ENCODE measurements at regions not wholly inside any gene's neighbourhood (a gene's known extent, or its start where the extent isn't known, plus 50 kb on each side); places are given as distances from the start of the nearest gene placed in this dataset.

- no peak for DNase-seq (ENCODE audit: low spot score)
- H3K9me3 Mint-ChIP-seq: no peaks in the 10 kb centered on the region
- H3K4me3 Mint-ChIP-seq: no peak overlapping the region
- no peaks in the 10 kb centered on the region for H3K36me3 Mint-ChIP-seq (ENCODE audit: low read depth)
- peaks cover 1% of the 10 kb centered on the region for H3K27me3 Mint-ChIP-seq (ENCODE audit: insufficient read depth)
- no peaks in the 10 kb centered on the region for H3K4me1 Mint-ChIP-seq (ENCODE audit: low read depth)
- H3K27ac Mint-ChIP-seq: no peak overlapping the region
- intact Hi-C loops (cut with micrococcal nuclease): no loop called here
These were observed 120.0 kb upstream of the SNTG2 start for GRCh38 chr2:830419-831224.

DNA sequence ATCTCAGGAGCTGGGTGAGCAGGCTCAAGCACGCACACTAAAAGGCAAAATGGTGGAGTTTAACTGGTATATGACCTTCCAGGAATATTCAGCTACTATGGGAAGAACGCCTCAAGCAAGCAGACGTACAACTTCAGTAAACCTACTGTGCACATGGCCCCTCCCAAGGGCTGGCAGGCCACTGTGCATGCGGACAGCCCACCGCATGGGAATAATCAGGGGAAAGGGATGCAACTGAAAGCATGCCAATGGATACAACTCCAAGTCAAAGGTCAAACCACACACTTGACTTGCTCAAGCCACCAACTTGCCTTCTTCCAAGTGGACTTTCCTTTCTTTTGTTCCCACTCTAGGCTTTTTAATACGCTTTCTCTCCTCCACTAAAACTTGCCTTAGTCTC lies 121.6 kb upstream of the SNTG2 start:
- H3K27me3 Mint-ChIP-seq (ENCODE audit: insufficient read depth): peaks cover 3% of the 10 kb centered on the region
- no peaks in the 10 kb centered on the region for H3K9me3 Mint-ChIP-seq
- no peaks in the 10 kb centered on the region for H3K4me1 Mint-ChIP-seq (ENCODE audit: low read depth)
- DNase-seq (ENCODE audit: low spot score): no peak
- H3K36me3 Mint-ChIP-seq (ENCODE audit: low read depth): no peaks in the 10 kb centered on the region
- no peak overlapping the region for H3K4me3 Mint-ChIP-seq
- H3K27ac Mint-ChIP-seq: no peak overlapping the region
- intact Hi-C loops (cut with micrococcal nuclease): no loop called here

- H3K27ac Mint-ChIP-seq: no peak overlapping the region
These were observed 125.7 kb upstream of the SNTG2 start for GRCh38 chr2:824954-825353.

DNA sequence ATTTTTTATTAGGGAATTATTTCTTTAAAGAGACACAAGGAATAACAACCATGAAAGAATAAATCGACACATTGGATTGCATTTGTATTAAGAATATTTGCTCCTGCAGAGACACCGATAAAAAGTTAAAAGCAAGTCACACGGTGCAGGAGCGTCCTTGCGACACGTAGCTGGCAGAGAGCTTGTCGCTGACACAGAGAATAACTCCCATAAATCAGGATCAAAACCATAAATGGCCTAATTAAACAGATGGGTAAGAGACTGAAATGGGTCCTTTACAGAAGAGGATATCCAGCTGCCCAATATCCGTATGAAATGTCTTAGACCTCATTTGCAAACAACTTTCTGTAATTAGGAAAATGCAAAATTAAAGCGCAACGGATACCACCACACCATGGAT lies 126.1 kb upstream of the SNTG2 start:
- Mint-ChIP-seq H3K27ac (no peak overlapping the region), H3K4me3 (no peak overlapping the region), H3K4me1 (ENCODE audit: low read depth) (no peaks in the 10 kb centered on the region), H3K9me3 (no peaks in the 10 kb centered on the region), H3K27me3 (ENCODE audit: insufficient read depth) (peaks cover 2% of the 10 kb centered on the region), H3K36me3 (ENCODE audit: low read depth) (no peaks in the 10 kb centered on the region)
- DNase-seq (ENCODE audit: low spot score): no peak
- intact Hi-C loops (cut with micrococcal nuclease): no loop called here

More at GRCh38 chr2:824954-825353, 125.7 kb upstream of the SNTG2 start:
- H3K36me3 Mint-ChIP-seq (ENCODE audit: low read depth): no peaks in the 10 kb centered on the region
- H3K27me3 Mint-ChIP-seq (ENCODE audit: insufficient read depth): peaks cover 2% of the 10 kb centered on the region
- no peaks in the 10 kb centered on the region for H3K4me1 Mint-ChIP-seq (ENCODE audit: low read depth)
- no peak for DNase-seq (ENCODE audit: low spot score)
- no peak overlapping the region for H3K4me3 Mint-ChIP-seq
- intact Hi-C loops (cut with micrococcal nuclease): no loop called here
- no peaks in the 10 kb centered on the region for H3K9me3 Mint-ChIP-seq

GRCh38 chr2:821546-821945 lies 129.1 kb upstream of the SNTG2 start:
- Mint-ChIP-seq H3K27me3 (ENCODE audit: insufficient read depth) (peaks cover 2% of the 10 kb centered on the region), H3K4me1 (ENCODE audit: low read depth) (no peaks in the 10 kb centered on the region), H3K9me3 (no peaks in the 10 kb centered on the region), H3K4me3 (no peak overlapping the region), H3K36me3 (ENCODE audit: low read depth) (no peaks in the 10 kb centered on the region), H3K27ac (no peak overlapping the region)
- intact Hi-C loops (cut with micrococcal nuclease): no loop called here
- no peak for DNase-seq (ENCODE audit: low spot score)

GRCh38 chr2:819601-820000 lies 131.0 kb upstream of the SNTG2 start:
- Mint-ChIP-seq H3K4me1 (ENCODE audit: low read depth) (no peaks in the 10 kb centered on the region), H3K4me3 (no peak overlapping the region), H3K36me3 (ENCODE audit: low read depth) (no peaks in the 10 kb centered on the region), H3K27me3 (ENCODE audit: insufficient read depth) (no peaks in the 10 kb centered on the region), H3K27ac (no peak overlapping the region), H3K9me3 (no peaks in the 10 kb centered on the region)
- intact Hi-C loops (cut with micrococcal nuclease): no loop called here
- DNase-seq (ENCODE audit: low spot score): no peak

- intact Hi-C loops (cut with micrococcal nuclease): no loop called here
- H3K27me3 Mint-ChIP-seq (ENCODE audit: insufficient read depth): no peaks in the 10 kb centered on the region
- H3K4me3 Mint-ChIP-seq: no peak overlapping the region
- no peaks in the 10 kb centered on the region for H3K36me3 Mint-ChIP-seq (ENCODE audit: low read depth)
- no peaks in the 10 kb centered on the region for H3K9me3 Mint-ChIP-seq
- no peak overlapping the region for H3K27ac Mint-ChIP-seq
- no peak for DNase-seq (ENCODE audit: low spot score)
- no peaks in the 10 kb centered on the region for H3K4me1 Mint-ChIP-seq (ENCODE audit: low read depth)
These were observed 131.5 kb upstream of the SNTG2 start for GRCh38 chr2:819121-819520.

DNA sequence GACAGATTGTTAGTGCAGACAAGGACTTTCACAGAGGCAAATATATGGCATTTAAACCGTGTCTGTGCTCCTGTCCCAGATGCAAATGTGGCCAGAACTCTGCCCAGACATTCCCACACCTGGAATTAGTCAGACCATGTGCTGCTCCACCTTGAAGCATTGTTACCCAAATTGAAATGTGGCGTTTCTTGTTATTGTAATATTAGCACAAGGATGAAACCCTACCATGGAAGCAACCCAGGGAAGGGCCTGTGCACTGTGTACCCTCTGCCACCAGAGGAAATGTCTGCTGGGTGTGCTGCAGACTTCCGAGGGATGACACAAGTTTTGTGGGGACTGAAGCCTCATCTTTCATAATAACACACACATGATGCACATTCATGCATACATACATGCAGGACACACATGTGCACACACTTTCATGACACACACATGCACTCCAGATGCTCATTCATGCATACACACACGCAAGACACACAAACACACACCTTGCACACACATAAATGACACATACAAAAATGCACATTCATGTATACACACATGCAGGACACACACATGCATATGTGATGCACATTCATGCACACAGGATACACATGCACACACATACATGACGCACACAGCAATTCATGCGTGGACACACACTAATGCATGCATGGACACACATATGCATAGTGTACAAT lies 133.2 kb upstream of the SNTG2 start:
- Mint-ChIP-seq H3K36me3 (ENCODE audit: low read depth) (no peaks in the 10 kb centered on the region), H3K27ac (no peak overlapping the region), H3K27me3 (ENCODE audit: insufficient read depth) (no peaks in the 10 kb centered on the region), H3K4me1 (ENCODE audit: low read depth) (no peaks in the 10 kb centered on the region), H3K9me3 (no peaks in the 10 kb centered on the region), H3K4me3 (no peak overlapping the region)
- intact Hi-C loops (cut with micrococcal nuclease): no loop called here
- no peak for DNase-seq (ENCODE audit: low spot score)

- Mint-ChIP-seq H3K9me3 (no peaks in the 10 kb centered on the region), H3K36me3 (ENCODE audit: low read depth) (no peaks in the 10 kb centered on the region), H3K27me3 (ENCODE audit: insufficient read depth) (no peaks in the 10 kb centered on the region), H3K4me3 (no peak overlapping the region), H3K4me1 (ENCODE audit: low read depth) (no peaks in the 10 kb centered on the region), H3K27ac (no peak overlapping the region)
- intact Hi-C loops (cut with micrococcal nuclease): no loop called here
- DNase-seq (ENCODE audit: low spot score): no peak
These were observed 134.4 kb upstream of the SNTG2 start for GRCh38 chr2:816278-816677.

DNA sequence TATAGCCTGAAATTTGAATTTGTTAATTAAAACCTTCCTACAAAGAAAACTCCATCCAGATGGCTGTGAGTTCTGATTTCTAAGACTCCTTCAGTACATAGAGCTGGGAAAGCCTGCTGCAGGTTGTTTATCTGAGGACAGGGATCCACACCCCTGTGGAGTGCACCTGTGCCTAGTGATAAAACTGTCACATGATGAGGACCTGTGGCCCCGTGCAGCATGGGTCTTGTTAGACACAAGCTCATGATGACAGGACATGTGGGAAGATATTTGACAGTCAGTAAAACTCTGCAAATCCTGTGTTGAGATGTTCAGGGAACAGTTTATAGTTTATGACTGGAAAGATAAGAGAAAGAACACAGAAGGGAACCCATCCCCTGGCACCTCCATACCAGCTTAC lies 133.2 kb upstream of the TMEM18 start:
- intact Hi-C loops (cut with micrococcal nuclease): no loop called here
- Mint-ChIP-seq H3K4me1 (ENCODE audit: low read depth) (no peaks in the 10 kb centered on the region), H3K27me3 (ENCODE audit: insufficient read depth) (peaks cover 2% of the 10 kb centered on the region), H3K4me3 (no peak overlapping the region), H3K9me3 (no peaks in the 10 kb centered on the region), H3K36me3 (ENCODE audit: low read depth) (no peaks in the 10 kb centered on the region), H3K27ac (no peak overlapping the region)
- DNase-seq (ENCODE audit: low spot score): no peak

DNA sequence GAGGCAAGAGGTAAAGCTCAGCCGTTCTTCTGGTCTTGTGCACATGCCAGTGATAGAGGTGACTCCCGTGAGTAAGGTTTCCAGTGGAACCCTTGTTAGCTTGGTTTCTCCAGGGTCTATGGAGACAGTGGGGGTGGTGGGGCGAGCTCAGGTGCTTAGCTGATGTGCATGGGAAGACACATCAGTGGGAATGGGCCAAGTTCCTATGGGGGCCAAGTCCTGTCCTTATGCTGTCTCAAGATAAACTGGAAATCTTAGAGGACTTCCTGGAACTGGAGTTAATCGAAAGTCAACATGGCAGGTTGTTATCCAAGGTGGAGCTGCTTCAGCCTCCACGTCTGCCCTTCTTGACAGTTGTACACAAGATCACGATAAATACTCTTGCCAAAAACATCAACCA lies 130.1 kb upstream of the TMEM18 start:
- H3K4me1 Mint-ChIP-seq (ENCODE audit: low read depth): no peaks in the 10 kb centered on the region
- no peaks in the 10 kb centered on the region for H3K9me3 Mint-ChIP-seq
- H3K36me3 Mint-ChIP-seq (ENCODE audit: low read depth): no peaks in the 10 kb centered on the region
- H3K4me3 Mint-ChIP-seq: no peak overlapping the region
- peaks cover 2% of the 10 kb centered on the region for H3K27me3 Mint-ChIP-seq (ENCODE audit: insufficient read depth)
- DNase-seq (ENCODE audit: low spot score): no peak
- intact Hi-C loops (cut with micrococcal nuclease): no loop called here
- H3K27ac Mint-ChIP-seq: no peak overlapping the region

GRCh38 chr2:805664-806063 lies 128.5 kb upstream of the TMEM18 start:
- no peaks in the 10 kb centered on the region for H3K4me1 Mint-ChIP-seq (ENCODE audit: low read depth)
- no peak overlapping the region for H3K4me3 Mint-ChIP-seq
- H3K27ac Mint-ChIP-seq: no peak overlapping the region
- intact Hi-C loops (cut with micrococcal nuclease): no loop called here
- no peaks in the 10 kb centered on the region for H3K9me3 Mint-ChIP-seq
- peaks cover 2% of the 10 kb centered on the region for H3K27me3 Mint-ChIP-seq (ENCODE audit: insufficient read depth)
- no peaks in the 10 kb centered on the region for H3K36me3 Mint-ChIP-seq (ENCODE audit: low read depth)
- DNase-seq (ENCODE audit: low spot score): no peak

- intact Hi-C loops (cut with micrococcal nuclease): no loop called here
- no peak for DNase-seq (ENCODE audit: low spot score)
- no peaks in the 10 kb centered on the region for H3K9me3 Mint-ChIP-seq
- H3K4me1 Mint-ChIP-seq (ENCODE audit: low read depth): no peaks in the 10 kb centered on the region
- H3K36me3 Mint-ChIP-seq (ENCODE audit: low read depth): no peaks in the 10 kb centered on the region
- no peak overlapping the region for H3K4me3 Mint-ChIP-seq
- H3K27ac Mint-ChIP-seq: no peak overlapping the region
- no peaks in the 10 kb centered on the region for H3K27me3 Mint-ChIP-seq (ENCODE audit: insufficient read depth)
These were observed 120.8 kb upstream of the TMEM18 start for GRCh38 chr2:797993-798392.
